ENCODE measurements at regions not wholly inside any gene's neighbourhood (a gene's known extent, or its start where the extent isn't known, plus 50 kb on each side); places are given as distances from the start of the nearest gene placed in this dataset.

DNA sequence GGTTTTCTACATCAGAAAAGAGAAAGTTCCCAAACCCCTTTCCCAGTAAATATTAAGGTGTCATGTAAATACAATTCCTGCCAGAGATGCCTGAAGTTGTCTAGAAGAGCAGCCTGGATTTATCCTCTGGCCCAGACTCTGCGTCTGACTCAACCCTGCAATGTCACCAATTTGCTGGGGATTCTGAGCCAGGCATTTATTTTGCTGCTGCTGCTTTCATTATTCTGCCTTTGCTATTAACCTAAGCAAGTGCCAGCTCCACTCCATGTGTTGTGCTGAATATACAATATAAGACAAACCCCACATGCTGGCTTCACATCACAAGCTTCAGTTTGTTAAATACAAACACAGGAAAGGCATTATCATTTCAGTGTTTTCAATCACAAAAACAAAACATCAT, 59.1 kb downstream of the ELAPOR2 start:
- TF ChIP-seq, protein P1, sequence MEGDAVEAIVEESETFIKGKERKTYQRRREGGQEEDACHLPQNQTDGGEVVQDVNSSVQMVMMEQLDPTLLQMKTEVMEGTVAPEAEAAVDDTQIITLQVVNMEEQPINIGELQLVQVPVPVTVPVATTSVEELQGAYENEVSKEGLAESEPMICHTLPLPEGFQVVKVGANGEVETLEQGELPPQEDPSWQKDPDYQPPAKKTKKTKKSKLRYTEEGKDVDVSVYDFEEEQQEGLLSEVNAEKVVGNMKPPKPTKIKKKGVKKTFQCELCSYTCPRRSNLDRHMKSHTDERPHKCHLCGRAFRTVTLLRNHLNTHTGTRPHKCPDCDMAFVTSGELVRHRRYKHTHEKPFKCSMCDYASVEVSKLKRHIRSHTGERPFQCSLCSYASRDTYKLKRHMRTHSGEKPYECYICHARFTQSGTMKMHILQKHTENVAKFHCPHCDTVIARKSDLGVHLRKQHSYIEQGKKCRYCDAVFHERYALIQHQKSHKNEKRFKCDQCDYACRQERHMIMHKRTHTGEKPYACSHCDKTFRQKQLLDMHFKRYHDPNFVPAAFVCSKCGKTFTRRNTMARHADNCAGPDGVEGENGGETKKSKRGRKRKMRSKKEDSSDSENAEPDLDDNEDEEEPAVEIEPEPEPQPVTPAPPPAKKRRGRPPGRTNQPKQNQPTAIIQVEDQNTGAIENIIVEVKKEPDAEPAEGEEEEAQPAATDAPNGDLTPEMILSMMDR (IDR thresholded peaks at IDR 0.05; ENCODE audit: poor library complexity), result no peak
- no peak for TF ChIP-seq EZH2 (IDR thresholded peaks at IDR 0.05; ENCODE audit: borderline replicate concordance)
